AG08395 (cell line): ENCODE measurements at regions not wholly inside any gene's neighbourhood (a gene's known extent, or its start where the extent isn't known, plus 50 kb on each side); places are given as distances from the start of the nearest gene placed in this dataset.
"Not testable (repeated sequence)": the region's sequence is repeated elsewhere in the genome, so short reads cannot be mapped to it uniquely, and the experiment has no call there.

Experiments used
- DNase-seq: peaks from one replicate; pipeline ENCODE4 v3.0.0; 2012; ENCODE audit warnings: mixed read lengths, low spot score

DNA sequence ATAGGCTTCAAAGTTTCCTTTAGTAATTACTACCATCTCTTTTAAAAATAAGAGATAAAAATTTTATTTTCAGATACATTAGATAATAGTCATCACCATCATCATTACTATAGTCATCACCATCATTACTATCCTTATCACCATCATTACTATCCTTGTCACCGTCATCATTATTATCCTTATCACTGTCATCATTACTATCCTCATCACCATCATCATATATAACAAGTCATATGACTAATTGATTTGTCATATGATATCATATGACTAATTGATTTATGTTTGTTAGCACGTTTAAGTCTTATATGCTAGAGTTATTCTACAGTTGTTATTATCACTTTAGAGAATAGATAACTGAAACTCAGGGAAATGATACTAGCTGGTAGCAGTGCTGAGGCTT lies 382.1 kb upstream of the CDH18 start:
- DNase-seq = no peak

DNA sequence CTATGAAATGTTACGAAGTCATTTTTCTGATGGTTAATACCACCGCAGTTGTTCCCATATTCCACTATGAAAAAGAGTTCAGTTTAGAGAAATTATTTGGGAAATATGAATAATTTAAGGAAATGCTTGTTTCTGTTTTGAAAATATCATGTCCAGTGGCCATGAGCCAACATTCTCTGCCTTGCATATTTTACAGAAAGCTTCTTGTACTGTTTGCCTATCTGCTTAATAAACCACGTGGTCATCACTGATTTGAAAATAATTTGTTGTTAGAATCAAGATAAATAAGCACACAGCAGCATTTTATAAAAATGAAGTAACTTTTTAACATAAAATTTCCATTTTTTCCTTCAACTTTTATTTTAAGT lies 381.5 kb upstream of the CDH18 start:
- no peak for DNase-seq

GRCh38 chr5:20368571-20369517 lies 380.8 kb upstream of the CDH18 start:
- no peak for DNase-seq

DNA sequence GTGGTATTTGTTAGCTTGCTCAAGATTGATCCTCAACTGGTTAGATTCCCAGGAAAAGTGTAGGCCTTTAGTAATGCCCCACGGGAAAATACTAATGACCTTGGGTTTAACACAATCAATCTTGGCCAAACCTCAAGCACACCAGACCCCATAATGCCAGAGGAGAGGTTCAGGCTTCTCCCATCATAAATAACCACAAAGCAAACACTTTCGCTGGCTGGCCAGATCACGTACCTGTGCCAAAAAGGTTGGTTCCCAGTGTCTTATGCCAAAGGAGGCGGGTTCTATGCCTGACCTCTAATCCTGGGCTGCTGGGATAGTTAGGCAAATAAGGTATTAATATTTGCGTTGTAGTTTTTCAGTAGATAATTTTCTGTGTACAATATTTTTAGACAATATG lies 379.2 kb upstream of the CDH18 start:
- DNase-seq = no peak

GRCh38 chr5:20360263-20360662 lies 372.3 kb upstream of the CDH18 start:
- DNase-seq = no peak

- DNase-seq = no peak
Measured at GRCh38 chr5:20359377-20359776, 371.4 kb upstream of the CDH18 start.

DNA sequence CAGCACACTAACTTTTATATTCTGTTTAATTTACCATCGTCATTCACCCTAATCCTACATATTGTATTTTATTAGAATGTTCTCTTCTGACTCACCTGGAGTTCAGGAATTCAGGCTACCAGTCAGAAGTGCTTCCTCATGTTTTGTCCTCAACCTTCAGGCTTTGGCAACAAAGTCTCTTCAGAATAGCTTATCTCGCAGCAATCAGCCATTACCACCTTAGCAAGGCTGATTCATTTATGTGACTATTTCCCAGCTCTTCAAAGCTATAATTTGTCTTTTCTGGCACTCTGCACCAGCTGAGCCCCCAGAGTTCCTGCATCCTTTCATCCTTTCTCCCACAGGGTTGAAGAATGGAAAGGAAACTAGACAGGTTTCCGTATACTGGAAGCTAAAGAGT lies 365.5 kb upstream of the CDH18 start:
- DNase-seq = no peak

- DNase-seq = no peak
Measured at GRCh38 chr5:20351849-20352248, 363.8 kb upstream of the CDH18 start.

DNA sequence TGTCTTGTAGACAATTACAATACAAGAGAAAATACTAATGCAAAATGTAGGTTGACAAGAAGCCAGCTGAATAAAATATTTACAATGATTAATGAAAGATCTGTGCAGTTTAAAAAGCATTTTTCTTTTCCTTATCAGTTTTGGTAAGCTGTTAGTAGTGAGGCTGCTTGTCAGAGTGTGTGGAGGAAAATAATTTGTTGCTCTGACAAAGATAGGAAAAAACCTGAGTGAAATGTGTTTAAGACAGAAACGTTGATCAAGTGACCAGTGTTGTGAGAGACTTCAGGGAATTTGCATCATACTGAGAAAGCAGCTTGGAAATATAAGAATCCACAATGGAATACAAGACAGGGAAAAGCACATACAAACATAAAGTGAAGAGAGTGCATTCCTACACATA lies 360.3 kb upstream of the CDH18 start:
- no peak for DNase-seq

DNA sequence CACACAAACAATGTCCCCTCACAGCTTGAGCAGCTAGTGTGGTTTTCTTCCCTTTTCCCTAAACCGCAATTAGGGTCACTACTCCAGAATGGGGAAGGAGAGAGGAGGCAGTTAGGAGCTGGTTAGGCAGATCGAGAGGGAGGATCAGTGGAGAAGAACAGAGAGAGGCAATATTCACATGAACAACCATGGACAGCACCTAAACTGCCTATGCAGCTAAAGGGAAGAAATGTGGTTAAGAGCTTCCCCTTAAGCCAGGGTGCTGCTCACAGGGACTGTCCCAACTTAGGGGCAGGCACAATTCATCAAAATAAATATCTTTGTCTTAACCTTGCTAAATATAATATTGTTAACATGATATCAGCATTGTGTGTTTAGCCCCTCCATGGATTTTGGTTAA lies 359.3 kb upstream of the CDH18 start:
- DNase-seq = no peak

- DNase-seq = no peak
Measured at GRCh38 chr5:20340126-20340525, 352.1 kb upstream of the CDH18 start.

GRCh38 chr5:20335978-20336377 lies 348.0 kb upstream of the CDH18 start:
- DNase-seq = no peak

DNA sequence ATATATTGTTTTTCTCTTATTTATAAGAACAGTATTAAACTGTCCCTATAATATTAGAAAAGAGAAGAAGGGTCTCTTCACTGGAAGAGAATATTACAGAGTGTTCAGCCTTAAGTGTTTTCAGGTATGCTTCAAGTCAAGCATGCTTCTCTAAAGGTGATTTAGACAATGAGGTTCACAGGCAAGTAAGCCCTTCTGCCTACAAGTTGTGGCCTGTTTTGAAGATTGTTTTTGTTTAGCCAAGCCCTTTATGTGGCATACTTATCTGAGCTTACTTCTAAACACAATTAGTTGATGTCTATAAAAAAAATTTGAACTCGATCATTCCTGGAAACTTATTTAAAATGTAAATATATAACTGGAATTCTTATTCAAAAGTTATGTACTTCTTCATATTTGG lies 343.8 kb upstream of the CDH18 start:
- no peak for DNase-seq

- DNase-seq = no peak
Measured at GRCh38 chr5:20323323-20323722, 335.3 kb upstream of the CDH18 start.

- no peak for DNase-seq
Measured at GRCh38 chr5:20307391-20307790, 319.4 kb upstream of the CDH18 start.

GRCh38 chr5:20305463-20305862 lies 317.5 kb upstream of the CDH18 start:
- DNase-seq = no peak

DNA sequence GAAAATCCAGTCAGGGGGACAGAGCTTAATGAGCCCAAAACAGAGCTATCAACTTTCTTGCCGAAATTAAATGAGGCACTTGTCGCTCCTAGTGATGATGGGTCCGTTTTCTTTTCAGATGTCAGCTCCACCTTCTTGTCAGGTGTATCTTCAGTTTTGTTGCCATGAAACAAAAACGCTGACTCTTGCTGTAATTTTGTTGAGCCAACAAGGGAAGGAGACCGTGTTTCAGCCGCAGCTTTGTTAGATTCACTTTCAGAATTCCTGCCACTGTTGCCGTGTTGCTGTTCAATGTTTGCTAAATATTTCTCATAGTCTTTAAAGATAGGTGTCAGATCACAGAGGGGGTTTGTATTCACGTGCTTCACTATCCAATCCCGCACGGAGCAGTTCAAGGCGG lies 316.6 kb upstream of the CDH18 start:
- DNase-seq = not testable (repeated sequence)

DNA sequence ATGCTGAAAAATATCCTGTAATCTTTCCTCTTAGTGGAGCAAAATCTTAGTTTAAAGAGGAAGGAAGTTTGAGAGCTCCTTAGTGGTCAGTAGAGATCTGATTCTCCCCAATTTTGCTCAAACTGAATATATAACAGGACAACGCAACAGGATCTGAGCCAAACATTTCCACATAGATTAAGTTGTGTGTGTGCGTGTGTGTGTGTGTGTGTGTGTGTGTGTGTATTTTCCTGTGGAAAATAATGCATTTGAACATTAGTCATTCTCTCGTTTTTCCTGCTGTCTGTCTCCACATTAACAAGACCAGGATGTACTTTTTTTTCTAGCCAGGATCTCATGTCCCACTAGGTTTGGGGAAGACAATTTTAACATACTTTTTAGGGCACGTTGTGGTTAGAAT lies 312.1 kb upstream of the CDH18 start:
- DNase-seq = no peak

GRCh38 chr5:20294696-20295095 lies 306.7 kb upstream of the CDH18 start:
- DNase-seq = no peak

DNA sequence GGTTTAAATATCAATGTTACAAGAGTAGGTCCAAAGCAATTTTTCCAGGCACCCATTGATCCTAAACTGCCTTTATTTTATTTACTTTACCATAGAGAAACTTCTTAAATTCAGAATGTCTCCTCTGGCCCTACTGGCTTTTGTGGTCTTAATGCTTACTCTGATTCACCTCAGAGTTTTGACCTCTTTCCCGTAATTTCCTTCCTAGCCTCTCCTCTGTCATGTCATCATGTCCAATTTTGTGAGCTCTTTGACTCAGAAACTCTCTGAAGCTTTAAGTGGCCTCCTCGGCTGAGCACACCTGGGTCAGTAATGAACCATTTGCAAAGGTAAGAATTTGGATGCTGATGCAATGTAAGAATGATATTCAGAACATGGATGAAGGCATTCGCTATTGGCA lies 303.8 kb upstream of the CDH18 start:
- no peak for DNase-seq

GRCh38 chr5:20287640-20288039 lies 299.6 kb upstream of the CDH18 start:
- no peak for DNase-seq

GRCh38 chr5:20286512-20286911 lies 298.5 kb upstream of the CDH18 start:
- DNase-seq = no peak

GRCh38 chr5:20276959-20277263 lies 288.9 kb upstream of the CDH18 start:
- DNase-seq = no peak
